BJ (cell line): ENCODE measurements at regions not wholly inside any gene's neighbourhood (a gene's known extent, or its start where the extent isn't known, plus 50 kb on each side); places are given as distances from the start of the nearest gene placed in this dataset.
A peak's percentile ranks its signal among the peaks of the same experiment; 100 is the strongest.

Source experiments
- CTCF ChIA-PET: fragments of 350-600 bp; formaldehyde crosslinking; extraction: SDS; loops from one replicate; lab custom pipeline; 2021; ENCODE audit warnings: antibody characterized with exemption, inconsistent platforms; lab: Yijun Ruan, JAX
- POLR2A ChIA-PET: fragments of 300-600 bp; sonication (Branson Sonifier 250); formaldehyde crosslinking; extraction: SDS; loops from one replicate; lab custom pipeline; 2021; ENCODE audit warnings: antibody characterized with exemption; lab: Charles Lee
- DNase-seq: peaks from one replicate; pipeline ENCODE4 v3.0.0-alpha.2; 2011; ENCODE audit warnings: low read depth
- H3K27me3 ChIP-seq: 2 replicates; pipeline ENCODE4 v1.6.0; 2011; ENCODE audit warnings: low read length; ENCODE audit not compliant: control insufficient read depth, insufficient read depth
- H3K36me3 ChIP-seq: 2 replicates; pipeline ENCODE4 v1.5.1; 2011; ENCODE audit warnings: low read length; ENCODE audit not compliant: control insufficient read depth, insufficient read depth
- H3K4me3 ChIP-seq: 2 replicates; pipeline ENCODE4 v1.5.1; 2011; ENCODE audit warnings: low read depth, mild to moderate bottlenecking, control low read depth, low read length
- CTCF ChIP-seq: IDR thresholded peaks from 2 replicates; pipeline ENCODE4 v1.5.1; 2011; ENCODE audit warnings: low read depth, mild to moderate bottlenecking, control low read depth, inconsistent platforms, low read length, moderate library complexity; ENCODE audit not compliant: insufficient read depth

GRCh38 chr11:116457336-116458007, 315.3 kb downstream of the BUD13 start:
- Histone ChIP-seq H3K36me3 (no peaks in the 10 kb centered on the region), H3K27me3 (no peaks in the 10 kb centered on the region), H3K4me3 (no peak overlapping the region)
- no peak for DNase-seq
- TF ChIP-seq CTCF, result no peak
- ChIA-PET CTCF (interaction anchor here (7.5 kb wide), 1 partner anchor 42 kb away, joined by 103 read pairs; no protein-coding TSS in a partner anchor), POLR2A (interaction anchor here (0.8 kb wide), 1 partner anchor 14 kb away, joined by 4 read pairs; no protein-coding TSS in a partner anchor)

GRCh38 chr11:116454951-116455350, 317.8 kb downstream of the BUD13 start:
- CTCF ChIA-PET, result interaction anchor here (0.6 to 7.5 kb wide), 16 partner anchors 7 to 392 kb away, joined by 3 to 103 read pairs (median 5); no protein-coding TSS in a partner anchor
- no peak for DNase-seq
- H3K4me3 ChIP-seq, result no peak overlapping the region
- no peaks in the 10 kb centered on the region for H3K27me3 ChIP-seq
- no peaks in the 10 kb centered on the region for H3K36me3 ChIP-seq
- POLR2A ChIA-PET, result no interaction called here
- no peak for TF ChIP-seq CTCF

- no peak for DNase-seq
- Histone ChIP-seq H3K36me3 (no peaks in the 10 kb centered on the region), H3K27me3 (no peaks in the 10 kb centered on the region), H3K4me3 (no peak overlapping the region)
- CTCF ChIA-PET, result interaction anchor here (0.7 to 7.5 kb wide), 16 partner anchors 8 to 237 kb away, joined by 3 to 103 read pairs (median 4); no protein-coding TSS in a partner anchor
- POLR2A ChIA-PET, result no interaction called here
- TF ChIP-seq CTCF, result peak; percentile 51
Measured at GRCh38 chr11:116454020-116454645, 318.7 kb downstream of the BUD13 start.

GRCh38 chr11:116452461-116452860, 320.3 kb downstream of the BUD13 start:
- ChIA-PET POLR2A (no interaction called here), CTCF (interaction anchor here (1.0 to 7.5 kb wide), 2 partner anchors 47 to 194 kb away, joined by 4 to 103 read pairs; no protein-coding TSS in a partner anchor)
- TF ChIP-seq CTCF, result no peak

GRCh38 chr11:116449522-116449921, 323.3 kb downstream of the BUD13 start:
- POLR2A ChIA-PET, result no interaction called here
- Histone ChIP-seq H3K27me3 (no peaks in the 10 kb centered on the region), H3K4me3 (no peak overlapping the region), H3K36me3 (no peaks in the 10 kb centered on the region)
- no peak for DNase-seq
- CTCF ChIA-PET, result no interaction called here
- TF ChIP-seq CTCF, result no peak

More at GRCh38 chr11:116452461-116452860, 320.3 kb downstream of the BUD13 start:
- no peak for DNase-seq
- H3K36me3 ChIP-seq, result no peaks in the 10 kb centered on the region
- H3K27me3 ChIP-seq, result no peaks in the 10 kb centered on the region
- H3K4me3 ChIP-seq, result no peak overlapping the region
